DND-41 (cell line): ENCODE measurements at regions not wholly inside any gene's neighbourhood (a gene's known extent, or its start where the extent isn't known, plus 50 kb on each side); places are given as distances from the start of the nearest gene placed in this dataset.

Experiments used
- CTCF ChIP-seq: IDR thresholded peaks from 2 replicates; pipeline ENCODE4 v1.5.1; 2012; ENCODE audit warnings: borderline replicate concordance, low read length, moderate library complexity, mild to moderate bottlenecking; ENCODE audit not compliant: poor library complexity, severe bottlenecking; ENCODE audit errors: extremely low read depth
- EZH2 ChIP-seq: IDR thresholded peaks from 3 replicates; pipeline ENCODE4 v1.6.1; 2012; ENCODE audit warnings: borderline replicate concordance, low read depth, mild to moderate bottlenecking, moderate library complexity, low read length, inconsistent platforms; ENCODE audit not compliant: severe bottlenecking

GRCh38 chr5:106085556-106085955, 1585.2 kb downstream of the EFNA5 start:
- TF ChIP-seq CTCF (no peak), EZH2 (no peak)
